ENCODE measurements at regions not wholly inside any gene's neighbourhood (a gene's known extent, or its start where the extent isn't known, plus 50 kb on each side); places are given as distances from the start of the nearest gene placed in this dataset.

DNA sequence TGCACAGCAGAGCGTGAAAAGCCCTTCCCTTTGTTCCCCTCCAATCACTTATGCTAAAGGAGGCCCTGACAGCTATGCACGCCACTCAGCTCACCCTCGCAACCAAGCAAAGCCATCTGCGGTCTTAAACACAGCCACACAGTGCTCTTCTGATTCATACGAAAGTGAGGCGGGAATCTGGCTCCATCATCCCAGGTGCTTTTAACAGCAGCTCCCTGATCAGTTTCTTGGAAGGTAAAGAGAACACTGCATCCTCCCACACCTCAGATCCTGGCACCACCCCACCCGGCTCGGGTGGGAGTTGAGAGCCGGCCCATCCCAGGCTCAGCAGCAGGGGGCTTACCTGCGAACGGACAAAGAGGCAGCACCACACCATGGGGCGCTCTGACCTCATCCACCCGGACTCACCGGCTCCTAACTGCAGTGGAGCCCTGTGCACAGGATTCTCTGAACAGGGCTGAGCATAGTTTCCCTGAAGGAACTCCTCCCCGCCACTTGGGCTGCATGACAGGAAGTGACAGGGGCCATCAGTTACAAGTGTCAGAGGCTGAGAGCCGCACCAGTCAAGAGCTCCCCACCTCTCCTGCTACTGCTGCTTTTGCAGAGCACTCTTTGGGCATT, 114.3 kb upstream of the ARHGEF3 start (continued):
- TF ChIP-seq RNF2 (IDR thresholded peaks at IDR 0.05; ENCODE audit: borderline replicate concordance, low read depth, low read length, missing control alignments, poor library complexity, severe bottlenecking) (no peak), EZH2 (IDR thresholded peaks at IDR 0.05; ENCODE audit: low read depth, low read length, severe bottlenecking) (no peak), JUN (IDR thresholded peaks at IDR 0.05; ENCODE audit: low read depth, low read length) (no peak), BCL11A (IDR thresholded peaks at IDR 0.05; ENCODE audit: low read depth in 2 of 2, low read length in 2 of 2) (no peak)
